Colonic mucosa (tissue), 4 donors: ENCODE measurements at regions not wholly inside any gene's neighbourhood (a gene's known extent, or its start where the extent isn't known, plus 50 kb on each side); places are given as distances from the start of the nearest gene placed in this dataset.

Experiments
- DNase-seq: peaks from one replicate; pipeline ENCODE4 v3.0.0-alpha.2; 2020
- H3K27ac ChIP-seq: fragments of 200-600 bp; one replicate; pipeline ENCODE4 v1.8.0; 2021
- H3K27me3 ChIP-seq: fragments of 200-600 bp; one replicate; pipeline ENCODE4 v1.8.0; 2021
- H3K36me3 ChIP-seq: fragments of 200-600 bp; one replicate; pipeline ENCODE4 v1.8.0; 2021
- H3K4me1 ChIP-seq: fragments of 200-600 bp; one replicate; pipeline ENCODE4 v1.8.0; 2021; ENCODE audit warnings: mild to moderate bottlenecking
- H3K4me3 ChIP-seq: fragments of 200-600 bp; one replicate; pipeline ENCODE4 v1.8.0; 2021
- H3K9ac ChIP-seq, 2 donors: one replicate each; pipeline ENCODE4 v1.7.0; 2013; ENCODE audit warnings: control low read depth in 2 of 2, low read depth in 2 of 2, low read length in 2 of 2
- H3K9me3 ChIP-seq: fragments of 200-600 bp; one replicate; pipeline ENCODE4 v1.8.0; 2021
- CTCF ChIP-seq: fragments of 200-600 bp; IDR thresholded peaks from one replicate; pipeline ENCODE4 v1.8.0; 2022; ENCODE audit warnings: antibody characterized with exemption, mild to moderate bottlenecking
- intact Hi-C: fragments of 100-400 bp; cut with DNase I; formaldehyde crosslinking; loops from one replicate; pipeline ENCODE4 v1.14.1; 2022
- donor health status: healthy.
- donor health status: DM: no; HTN: no; CAD: no.
- donor health status: DM: no; HTN: no; CAD: no.

- H3K9ac ChIP-seq, result no peak overlapping the region
- no peak overlapping the region for H3K27ac ChIP-seq
- intact Hi-C loops, result no loop called here
- DNase-seq, result no peak
- no peaks in the 10 kb centered on the region for H3K27me3 ChIP-seq
- H3K4me3 ChIP-seq, result no peak overlapping the region
- no peak for TF ChIP-seq CTCF
- no peaks in the 10 kb centered on the region for H3K4me1 ChIP-seq
- no peaks in the 10 kb centered on the region for H3K9me3 ChIP-seq
- H3K36me3 ChIP-seq, result no peaks in the 10 kb centered on the region
These were observed 234.1 kb downstream of the GATA3 start for GRCh38 chr10:8288600-8288999.

- no peak for TF ChIP-seq CTCF
These were observed 234.9 kb downstream of the GATA3 start for GRCh38 chr10:8289186-8289924.

GRCh38 chr10:8294779-8295178 is 240.3 kb downstream of the GATA3 start:
- TF ChIP-seq CTCF, result no peak
- Histone ChIP-seq H3K4me1 (no peaks in the 10 kb centered on the region), H3K36me3 (no peaks in the 10 kb centered on the region), H3K27me3 (no peaks in the 10 kb centered on the region), H3K9ac (no peak overlapping the region), H3K4me3 (no peak overlapping the region), H3K9me3 (no peaks in the 10 kb centered on the region), H3K27ac (no peak overlapping the region)
- intact Hi-C loops, result no loop called here
- DNase-seq, result no peak

More at GRCh38 chr10:8289186-8289924, 234.9 kb downstream of the GATA3 start:
- H3K9me3 ChIP-seq, result no peaks in the 10 kb centered on the region
- H3K4me3 ChIP-seq, result no peak overlapping the region
- H3K27ac ChIP-seq, result no peak overlapping the region
- H3K36me3 ChIP-seq, result no peaks in the 10 kb centered on the region
- H3K27me3 ChIP-seq, result no peaks in the 10 kb centered on the region
- intact Hi-C loops, result no loop called here
- H3K4me1 ChIP-seq, result no peaks in the 10 kb centered on the region
- H3K9ac ChIP-seq, result no peak overlapping the region
- no peak for DNase-seq

- no peak overlapping the region for H3K9ac ChIP-seq
- H3K27ac ChIP-seq, result no peak overlapping the region
- DNase-seq, result no peak
- no peaks in the 10 kb centered on the region for H3K4me1 ChIP-seq
- H3K9me3 ChIP-seq, result no peaks in the 10 kb centered on the region
- no peak for TF ChIP-seq CTCF
- H3K36me3 ChIP-seq, result no peaks in the 10 kb centered on the region
- intact Hi-C loops, result no loop called here
- H3K4me3 ChIP-seq, result no peak overlapping the region
- H3K27me3 ChIP-seq, result no peaks in the 10 kb centered on the region
These were observed 240.8 kb downstream of the GATA3 start for GRCh38 chr10:8295311-8295710.

GRCh38 chr10:8296090-8296733 is 241.7 kb downstream of the GATA3 start:
- Histone ChIP-seq H3K36me3 (no peaks in the 10 kb centered on the region), H3K9me3 (no peaks in the 10 kb centered on the region), H3K27ac (no peak overlapping the region), H3K9ac (no peak overlapping the region), H3K27me3 (no peaks in the 10 kb centered on the region), H3K4me1 (no peaks in the 10 kb centered on the region), H3K4me3 (no peak overlapping the region)
- no peak for DNase-seq
- intact Hi-C loops, result no loop called here
- TF ChIP-seq CTCF, result no peak
